MM.1S (cell line): ENCODE measurements at regions not wholly inside any gene's neighbourhood (a gene's known extent, or its start where the extent isn't known, plus 50 kb on each side); places are given as distances from the start of the nearest gene placed in this dataset.

Experiments
- EZH2 ChIP-seq: fragments of 300-600 bp; sonication (generic); optimal IDR thresholded peaks from 2 replicates; pipeline ENCODE3; 2017; ENCODE audit warnings: low read depth, mild to moderate bottlenecking, antibody characterized with exemption, low read length, mixed read lengths
- TF ChIP-seq, protein P1 (sequence below): fragments of 300-600 bp; sonication (generic); IDR thresholded peaks from 2 replicates; pipeline ENCODE4 v1.5.1; 2016; ENCODE audit warnings: antibody characterized with exemption, low read length, mixed read lengths

DNA sequence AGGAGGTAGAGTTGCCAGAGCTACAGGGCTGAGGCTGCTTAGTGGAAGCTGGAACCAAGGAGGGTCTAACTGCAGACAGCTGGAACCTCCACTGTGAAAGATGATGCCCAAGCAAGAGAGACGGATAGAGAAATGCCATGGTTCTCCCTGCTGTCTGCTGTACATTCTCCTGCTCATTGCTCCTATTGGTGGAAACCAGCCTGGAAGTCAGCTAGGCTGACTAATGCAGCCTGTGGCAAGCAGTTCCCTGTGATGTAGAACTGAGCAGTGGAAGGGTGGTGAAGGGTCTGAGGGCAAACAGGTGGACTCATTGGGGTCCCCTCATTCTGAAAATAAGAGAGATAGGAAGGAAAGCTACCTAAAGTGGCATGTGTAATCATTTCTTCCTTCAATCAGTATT, 563.6 kb downstream of the SLC4A3 start:
- TF ChIP-seq EZH2 = no peak
- TF ChIP-seq, protein P1, sequence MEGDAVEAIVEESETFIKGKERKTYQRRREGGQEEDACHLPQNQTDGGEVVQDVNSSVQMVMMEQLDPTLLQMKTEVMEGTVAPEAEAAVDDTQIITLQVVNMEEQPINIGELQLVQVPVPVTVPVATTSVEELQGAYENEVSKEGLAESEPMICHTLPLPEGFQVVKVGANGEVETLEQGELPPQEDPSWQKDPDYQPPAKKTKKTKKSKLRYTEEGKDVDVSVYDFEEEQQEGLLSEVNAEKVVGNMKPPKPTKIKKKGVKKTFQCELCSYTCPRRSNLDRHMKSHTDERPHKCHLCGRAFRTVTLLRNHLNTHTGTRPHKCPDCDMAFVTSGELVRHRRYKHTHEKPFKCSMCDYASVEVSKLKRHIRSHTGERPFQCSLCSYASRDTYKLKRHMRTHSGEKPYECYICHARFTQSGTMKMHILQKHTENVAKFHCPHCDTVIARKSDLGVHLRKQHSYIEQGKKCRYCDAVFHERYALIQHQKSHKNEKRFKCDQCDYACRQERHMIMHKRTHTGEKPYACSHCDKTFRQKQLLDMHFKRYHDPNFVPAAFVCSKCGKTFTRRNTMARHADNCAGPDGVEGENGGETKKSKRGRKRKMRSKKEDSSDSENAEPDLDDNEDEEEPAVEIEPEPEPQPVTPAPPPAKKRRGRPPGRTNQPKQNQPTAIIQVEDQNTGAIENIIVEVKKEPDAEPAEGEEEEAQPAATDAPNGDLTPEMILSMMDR = no peak
